K562 (cell line): ENCODE measurements at regions not wholly inside any gene's neighbourhood (a gene's known extent, or its start where the extent isn't known, plus 50 kb on each side); places are given as distances from the start of the nearest gene placed in this dataset.

Experiments
- ATAC-seq: fragments of 200-7000 bp; cut with Tn5 transposase; 3 replicates; pipeline ENCODE4 v1.9.1; 2020; ENCODE audit warnings: moderate library complexity
- BruUV-seq: library from RNA; stranded (reverse); fragments of 400-500 nt; replicated peaks from 2 replicates; lab custom pipeline; 2021; lab: Mats Ljungman, UMichigan
- CTCF ChIA-PET: fragments of 300-600 bp; formaldehyde crosslinking; extraction: SDS; loops from one replicate; lab custom pipeline; 2021; ENCODE audit warnings: low intra/inter-chr PET ratio; lab: Yijun Ruan, JAX
- POLR2A ChIA-PET: fragments of 300-600, 350-650 bp; sonication (Branson Sonifier 250); formaldehyde crosslinking; extraction: SDS; loops from one replicate; lab custom pipeline; 2021; ENCODE audit warnings: antibody characterized with exemption, inconsistent platforms; lab: Yijun Ruan, JAX
- DNase-seq, 4 experiments: peaks; one replicate each; pipeline versions ENCODE4 v3.0.0 to v3.0.0-alpha.2; 2011 to 2018; ENCODE audit warnings: low spot score in 3 of 4, mixed read lengths in 3 of 4; ENCODE audit errors: extremely low read depth in 1 of 4
- FAIRE-seq: peaks from 2 replicates; lab custom pipeline; 2011; peaks lifted over from hg19 to GRCh38; lab: Jason Lieb, UNC
- H2AFZ ChIP-seq: 2 replicates; pipeline ENCODE4 v1.6.0; 2011; ENCODE audit warnings: low read depth, low read length, control low read depth, inconsistent platforms
- H3K27ac ChIP-seq: fragments of 200-600 bp; 3 replicates; pipeline ENCODE4 v1.8.0; 2011; ENCODE audit warnings: low read depth, mild to moderate bottlenecking, control low read depth, inconsistent platforms, low read length, moderate library complexity, mixed read lengths; ENCODE audit errors: extremely low read depth
- H3K27me3 ChIP-seq, 2 experiments: fragments of 300-600 bp in 1 of 2; 2 replicates in 1 of 2; 3 replicates in 1 of 2; pipeline versions ENCODE4 v1.6.0 to v1.8.0; 2011; ENCODE audit warnings: inconsistent platforms in 2 of 2, low read length in 2 of 2, mild to moderate bottlenecking in 1 of 2, mixed read lengths in 1 of 2, moderate library complexity in 1 of 2; ENCODE audit not compliant: control insufficient read depth in 2 of 2, insufficient read depth in 2 of 2
- H3K36me3 ChIP-seq: fragments of 300-600 bp; 3 replicates; pipeline ENCODE4 v1.8.0; 2011; ENCODE audit warnings: mild to moderate bottlenecking, low read length, inconsistent platforms; ENCODE audit not compliant: control insufficient read depth, insufficient read depth
- H3K4me1 ChIP-seq, 2 experiments: fragments of 200-600 bp in 1 of 2; replicated peaks in 1 of 2; 2 replicates in 1 of 2; 3 replicates in 1 of 2; pipeline versions ENCODE4 v1.5.1 to v1.8.0; 2011; ENCODE audit warnings: inconsistent platforms in 2 of 2, low read length in 2 of 2, mild to moderate bottlenecking in 1 of 2, mixed read lengths in 1 of 2, moderate library complexity in 1 of 2; ENCODE audit not compliant: control insufficient read depth in 2 of 2, insufficient read depth in 2 of 2
- H3K4me2 ChIP-seq: 2 replicates; pipeline ENCODE4 v1.6.1; 2011; ENCODE audit warnings: low read length, control low read depth, inconsistent platforms, mixed read lengths; ENCODE audit not compliant: insufficient read depth
- H3K4me3 ChIP-seq: fragments of 200-600 bp; sonication (generic), shearing (Covaris generic); 2 replicates; pipeline ENCODE4 v1.5.1; 2016; ENCODE audit warnings: control low read depth, inconsistent platforms
- H3K79me2 ChIP-seq: fragments of 200-600 bp; 3 replicates; pipeline ENCODE4 v1.8.0; 2011; ENCODE audit warnings: low read length, inconsistent platforms; ENCODE audit not compliant: control insufficient read depth, insufficient read depth
- H3K9ac ChIP-seq, 2 experiments: 2 replicates each; pipeline versions ENCODE4 v1.6.0 to v1.6.1; 2011; ENCODE audit warnings: low read depth in 2 of 2, low read length in 2 of 2, control low read depth in 1 of 2, inconsistent platforms in 1 of 2, mild to moderate bottlenecking in 1 of 2, mixed read lengths in 1 of 2; ENCODE audit not compliant: insufficient read depth in 1 of 2
- H3K9me1 ChIP-seq: one replicate; pipeline ENCODE4 v1.6.0; 2011; ENCODE audit warnings: inconsistent platforms, mild to moderate bottlenecking, low read length, moderate library complexity; ENCODE audit not compliant: control insufficient read depth, insufficient read depth
- H3K9me3 ChIP-seq: replicated peaks from 2 replicates; pipeline ENCODE4 v1.5.1; 2011; ENCODE audit warnings: low read depth, low read length, inconsistent platforms; ENCODE audit not compliant: control insufficient read depth, insufficient read depth
- H4K20me1 ChIP-seq: replicated peaks from 2 replicates; pipeline ENCODE4 v1.6.1; 2011; ENCODE audit warnings: low read length, inconsistent platforms, mixed read lengths; ENCODE audit not compliant: control insufficient read depth, insufficient read depth
- ATF7 ChIP-seq: fragments of 450-650 bp; IDR thresholded peaks from 2 replicates; pipeline ENCODE4 v1.7.1; 2014; ENCODE audit warnings: mild to moderate bottlenecking, moderate library complexity
- CHD2 ChIP-seq: IDR thresholded peaks from 2 replicates; pipeline ENCODE4 v1.6.1; 2011; ENCODE audit warnings: low read depth, low read length
- DMBX1 ChIP-seq: fragments of 250-450 bp; sonication (Bioruptor Pico); IDR thresholded peaks from 2 replicates; pipeline ENCODE4 v1.8.0; 2022; ENCODE audit warnings: inconsistent platforms, mild to moderate bottlenecking, moderate library complexity, borderline replicate concordance
- FOXM1 ChIP-seq, 2 experiments: fragments of 450-650 bp in 1 of 2; sonication (generic) in 1 of 2; formaldehyde crosslinking in 1 of 2; IDR thresholded peaks; 2 replicates each; pipeline versions ENCODE4 v1.6.1 to v1.9.0; 2017 to 2022; ENCODE audit warnings: low read depth in 2 of 2, mild to moderate bottlenecking in 2 of 2, missing genetic modification reagents in 1 of 2, moderate library complexity in 1 of 2
- GTF2E2 ChIP-seq: fragments of 200-800 bp; sonication (Bioruptor generic); IDR thresholded peaks from 2 replicates; pipeline ENCODE4 v1.6.1; 2016; ENCODE audit warnings: missing genetic modification characterization, missing compliant biosample characterization
- HNRNPK ChIP-seq: fragments of 200-400 bp; formaldehyde crosslinking; IDR thresholded peaks from one replicate; pipeline ENCODE4 v1.6.1; 2018; ENCODE audit warnings: mild to moderate bottlenecking, low read depth, low read length; ENCODE audit not compliant: poor library complexity, severe bottlenecking
- HNRNPLL ChIP-seq: fragments of 200-400 bp; formaldehyde crosslinking; IDR thresholded peaks from 2 replicates; pipeline ENCODE4 v1.6.1; 2017; ENCODE audit warnings: low read length, low read depth, mild to moderate bottlenecking; ENCODE audit not compliant: poor library complexity, severe bottlenecking
- HNRNPUL1 ChIP-seq: fragments of 200-400 bp; formaldehyde crosslinking; IDR thresholded peaks from 2 replicates; pipeline ENCODE4 v1.6.1; 2017; ENCODE audit warnings: low read length
- KAT7 ChIP-seq: sonication (generic); formaldehyde crosslinking; IDR thresholded peaks from 2 replicates; pipeline ENCODE4 v1.8.0; 2022; ENCODE audit warnings: missing genetic modification reagents, mild to moderate bottlenecking, borderline replicate concordance
- KDM5B ChIP-seq: fragments of 200-600 bp; sonication (generic); IDR thresholded peaks from 2 replicates; pipeline ENCODE4 v1.6.1; 2012; ENCODE audit warnings: low read depth, mild to moderate bottlenecking, moderate library complexity, low read length, control low read depth, inconsistent platforms; ENCODE audit not compliant: insufficient replicate concordance
- MCM7 ChIP-seq, 2 experiments: fragments of 450-650 bp; IDR thresholded peaks; 2 replicates each; pipeline ENCODE4 v1.6.1; 2016 to 2018
- MITF ChIP-seq: IDR thresholded peaks from 2 replicates; pipeline ENCODE4 v1.6.1; 2014; ENCODE audit warnings: antibody characterized with exemption
- POLR2AphosphoS5 ChIP-seq: IDR thresholded peaks from 2 replicates; pipeline ENCODE4 v1.6.1; 2011; ENCODE audit warnings: mild to moderate bottlenecking, low read depth, low read length, moderate library complexity; ENCODE audit not compliant: control insufficient read depth, insufficient read depth
- USF1 ChIP-seq: sonication (generic); formaldehyde crosslinking; IDR thresholded peaks from 2 replicates; pipeline ENCODE4 v1.9.0; 2022; ENCODE audit warnings: mild to moderate bottlenecking, missing genetic modification reagents
- ZC3H8 ChIP-seq: fragments of 450-650 bp; IDR thresholded peaks from 2 replicates; pipeline ENCODE4 v1.6.1; 2017
- ZKSCAN8 ChIP-seq: fragments of 200-800 bp; sonication (Bioruptor generic); IDR thresholded peaks from 2 replicates; pipeline ENCODE4 v1.6.1; 2016; ENCODE audit warnings: missing genetic modification characterization, missing compliant biosample characterization
- ZNF232 ChIP-seq: sonication (generic); formaldehyde crosslinking; IDR thresholded peaks from 2 replicates; pipeline ENCODE4 v1.8.0; 2022; ENCODE audit warnings: mild to moderate bottlenecking, missing genetic modification reagents
- ZNF75A ChIP-seq: fragments of 450-650 bp; formaldehyde crosslinking; IDR thresholded peaks from 2 replicates; pipeline ENCODE4 v1.4.0; 2020; ENCODE audit warnings: mild to moderate bottlenecking
- WGBS: fragments of 100-300 bp; shearing (Covaris generic); methylation state at CpG from one replicate; pipeline ENCODE4 v1.1.6; 2016; ENCODE audit warnings: low coverage, mixed read lengths; ENCODE audit not compliant: insufficient coverage; ENCODE audit errors: missing lambda C conversion rate; 5-methylcytosine and 5-hydroxymethylcytosine counted together
- in situ Hi-C: fragments of 300-500 bp; cut with MboI; formaldehyde crosslinking; loops from 4 replicates; pipeline ENCODE4 v1.15.0; 2018; ENCODE audit warnings: inconsistent platforms, mixed read lengths
- intact Hi-C: fragments of 100-400 bp; cut with micrococcal nuclease; formaldehyde crosslinking; loops from 2 replicates; pipeline ENCODE4 v1.14.2; 2022

GRCh38 chr20:52542131-52542530, 350.6 kb upstream of the ZFP64 start:
- in situ Hi-C loops (no loop called here), intact Hi-C loops (no loop called here)
- Histone ChIP-seq H3K9me1 (no peaks in the 10 kb centered on the region), H3K4me1 (no peaks in the 10 kb centered on the region), H3K27me3 (no peaks in the 10 kb centered on the region), H3K27ac (no peak overlapping the region), H3K79me2 (no peaks in the 10 kb centered on the region), H3K36me3 (no peaks in the 10 kb centered on the region), H3K9me3 (no peaks in the 10 kb centered on the region; the same call in 1 of the 2 replicates), H3K4me3 (no peak overlapping the region)
- BruUV-seq = no TSS peak
- no peak for DNase-seq
- POLR2A ChIA-PET = no interaction called here
- TF ChIP-seq ZC3H8 = no peak
- no peak for TF ChIP-seq ZNF232
- no peak for TF ChIP-seq KAT7 (CRISPR knock-in tag)
- TF ChIP-seq HNRNPK = no peak
- no peak for TF ChIP-seq ZNF75A
- no peak for TF ChIP-seq KDM5B
- TF ChIP-seq HNRNPUL1 = no peak
- TF ChIP-seq FOXM1 (IDR thresholded peaks at IDR 0.05; ENCODE audit: low read depth) = no peak
- TF ChIP-seq FOXM1 (CRISPR knock-in tag; IDR thresholded peaks at IDR 0.05; ENCODE audit: low read depth) = no peak
- no peak for TF ChIP-seq USF1 (CRISPR knock-in tag)
- no peak for TF ChIP-seq MCM7 (IDR thresholded peaks at IDR 0.05)
- TF ChIP-seq ZKSCAN8 (CRISPR knock-in tag) = no peak
- TF ChIP-seq DMBX1 (CRISPR knock-in tag) = no peak
- TF ChIP-seq GTF2E2 (tag) = no peak
- no peak for TF ChIP-seq MITF
- no peak for TF ChIP-seq HNRNPLL
- TF ChIP-seq CHD2 = no peak
- TF ChIP-seq POLR2AphosphoS5 = no peak
- TF ChIP-seq ATF7 = no peak
- TF ChIP-seq, all 486 proteins: peak for 0
- no peaks in the 10 kb centered on the region for H4K20me1 ChIP-seq
- FAIRE-seq (no peak), ATAC-seq (no peak)
- no peak overlapping the region for H3K9ac ChIP-seq
- H3K4me2 ChIP-seq = no peak overlapping the region
- no peak overlapping the region for H2AFZ ChIP-seq
- CTCF ChIA-PET = no interaction called here
- WGBS = 26% methylated on average over 4 of the region's 4 CpGs
